Vagina (tissue), 2 donors: ENCODE measurements at regions not wholly inside any gene's neighbourhood (a gene's known extent, or its start where the extent isn't known, plus 50 kb on each side); places are given as distances from the start of the nearest gene placed in this dataset.
"Not testable (repeated sequence)": the region's sequence is repeated elsewhere in the genome, so short reads cannot be mapped to it uniquely, and the experiment has no call there.

Source experiments
- DNase-seq, 2 donors: peaks; one replicate each; pipeline ENCODE4 v3.0.0-alpha.2; 2017; ENCODE audit errors: extremely low spot score in 2 of 2
- H3K27ac ChIP-seq: fragments of 200-600 bp; sonication (generic); one replicate; pipeline ENCODE4 v1.5.1; 2019
- H3K27me3 ChIP-seq: fragments of 200-600 bp; sonication (generic); one replicate; pipeline ENCODE4 v1.5.1; 2019
- H3K36me3 ChIP-seq, 2 donors: fragments of 200-600 bp; sonication (generic); one replicate each; pipeline ENCODE4 v1.5.1; 2017 to 2019
- H3K4me1 ChIP-seq: fragments of 200-600 bp; sonication (generic); one replicate; pipeline ENCODE4 v1.5.1; 2019
- H3K4me3 ChIP-seq, 2 donors: fragments of 200-600 bp; sonication (generic); 1 replicate in 1 of 2; 2 replicates in 1 of 2; pipeline ENCODE4 v1.5.1; 2016 to 2019
- H3K9me3 ChIP-seq: fragments of 200-600 bp; sonication (generic); one replicate; pipeline ENCODE4 v1.5.1; 2019
- POLR2A ChIP-seq, 2 donors: fragments of 450-650 bp; IDR thresholded peaks; one replicate each; pipeline ENCODE4 v1.6.1; 2017; ENCODE audit warnings: antibody characterized with exemption in 2 of 2, mild to moderate bottlenecking in 2 of 2, moderate library complexity in 2 of 2
- POLR2AphosphoS5 ChIP-seq, 2 donors: sonication (generic); formaldehyde crosslinking; IDR thresholded peaks; one replicate each; pipeline ENCODE4 v1.9.0; 2017; ENCODE audit warnings: antibody characterized with exemption in 2 of 2, mild to moderate bottlenecking in 2 of 2, low read depth in 1 of 2; ENCODE audit not compliant: insufficient read depth in 1 of 2
- intact Hi-C: fragments of 100-400 bp; cut with DNase I; formaldehyde crosslinking; loops from one replicate; pipeline ENCODE4 v1.15.1; 2023
- TF ChIP-seq, protein P1 (sequence below), 3 experiments: fragments of 450-650 bp in 2 of 3; fragments of 200-600 bp in 1 of 3; sonication (generic) in 1 of 3; IDR thresholded peaks; one replicate each; pipeline ENCODE4 v1.5.1; 2017 to 2019; ENCODE audit warnings: antibody characterized with exemption in 3 of 3, mild to moderate bottlenecking in 2 of 3, moderate library complexity in 2 of 3

GRCh38 chr1:78203410-78203982 lies 157.7 kb downstream of the GIPC2 start:
- H3K4me3 ChIP-seq, H3K9me3 ChIP-seq, H3K27ac ChIP-seq, DNase-seq, H3K4me1 ChIP-seq, H3K36me3 ChIP-seq, H3K27me3 ChIP-seq, intact Hi-C loops: not testable (repeated sequence)

GRCh38 chr1:78210175-78210574 lies 164.4 kb downstream of the GIPC2 start:
- Histone ChIP-seq H3K4me1 (no peaks in the 10 kb centered on the region), H3K36me3 (no peaks in the 10 kb centered on the region), H3K9me3 (no peaks in the 10 kb centered on the region), H3K27me3 (no peaks in the 10 kb centered on the region), H3K27ac (no peak overlapping the region), H3K4me3 (no peak overlapping the region)
- intact Hi-C loops: no loop called here
- no peak for TF ChIP-seq POLR2AphosphoS5 (IDR thresholded peaks at IDR 0.05; ENCODE audit: insufficient read depth in 1 of 2, low read depth in 1 of 2)
- TF ChIP-seq, protein P1, sequence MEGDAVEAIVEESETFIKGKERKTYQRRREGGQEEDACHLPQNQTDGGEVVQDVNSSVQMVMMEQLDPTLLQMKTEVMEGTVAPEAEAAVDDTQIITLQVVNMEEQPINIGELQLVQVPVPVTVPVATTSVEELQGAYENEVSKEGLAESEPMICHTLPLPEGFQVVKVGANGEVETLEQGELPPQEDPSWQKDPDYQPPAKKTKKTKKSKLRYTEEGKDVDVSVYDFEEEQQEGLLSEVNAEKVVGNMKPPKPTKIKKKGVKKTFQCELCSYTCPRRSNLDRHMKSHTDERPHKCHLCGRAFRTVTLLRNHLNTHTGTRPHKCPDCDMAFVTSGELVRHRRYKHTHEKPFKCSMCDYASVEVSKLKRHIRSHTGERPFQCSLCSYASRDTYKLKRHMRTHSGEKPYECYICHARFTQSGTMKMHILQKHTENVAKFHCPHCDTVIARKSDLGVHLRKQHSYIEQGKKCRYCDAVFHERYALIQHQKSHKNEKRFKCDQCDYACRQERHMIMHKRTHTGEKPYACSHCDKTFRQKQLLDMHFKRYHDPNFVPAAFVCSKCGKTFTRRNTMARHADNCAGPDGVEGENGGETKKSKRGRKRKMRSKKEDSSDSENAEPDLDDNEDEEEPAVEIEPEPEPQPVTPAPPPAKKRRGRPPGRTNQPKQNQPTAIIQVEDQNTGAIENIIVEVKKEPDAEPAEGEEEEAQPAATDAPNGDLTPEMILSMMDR (IDR thresholded peaks at IDR 0.05): no peak
- no peak for TF ChIP-seq POLR2A (IDR thresholded peaks at IDR 0.05)
- DNase-seq: no peak

DNA sequence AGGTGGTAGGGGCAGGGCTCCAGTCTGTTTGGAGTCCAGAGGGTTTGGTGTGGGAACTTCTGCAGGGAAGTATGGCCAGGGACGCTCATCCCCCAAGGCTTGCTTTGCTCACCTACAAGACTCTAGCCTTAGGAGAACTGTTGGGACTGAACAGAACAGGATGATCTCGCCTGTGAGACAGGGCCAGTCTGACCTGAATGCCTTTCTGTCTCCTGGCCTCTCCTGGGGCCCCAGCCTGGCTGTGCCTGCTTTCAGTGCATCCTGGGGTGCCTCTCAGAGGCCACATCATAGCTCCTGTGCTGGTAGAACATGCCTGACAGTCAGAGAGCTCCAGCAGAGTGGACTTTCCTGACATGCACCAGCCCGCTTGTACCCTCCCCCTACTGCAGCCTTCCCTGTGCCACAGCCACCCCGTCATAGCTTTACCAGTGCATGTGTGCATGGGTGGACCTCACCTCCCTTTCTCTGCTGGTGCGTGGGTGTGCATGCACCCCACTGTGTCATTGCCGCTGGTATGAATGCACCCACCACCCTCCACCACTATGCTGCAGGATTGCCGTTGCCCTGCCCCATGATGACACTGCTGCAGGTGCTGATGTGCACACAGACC lies 165.8 kb downstream of the GIPC2 start:
- Histone ChIP-seq H3K27ac (no peak overlapping the region), H3K27me3 (no peaks in the 10 kb centered on the region), H3K9me3 (no peaks in the 10 kb centered on the region), H3K36me3 (no peaks in the 10 kb centered on the region), H3K4me3 (no peak overlapping the region), H3K4me1 (no peaks in the 10 kb centered on the region)
- DNase-seq: no peak
- TF ChIP-seq, protein P1 (IDR thresholded peaks at IDR 0.05): no peak
- TF ChIP-seq POLR2A (IDR thresholded peaks at IDR 0.05) (no peak), POLR2AphosphoS5 (IDR thresholded peaks at IDR 0.05; ENCODE audit: insufficient read depth in 1 of 2, low read depth in 1 of 2) (no peak)
- intact Hi-C loops: no loop called here

GRCh38 chr1:78214334-78214733 lies 168.6 kb downstream of the GIPC2 start:
- no peaks in the 10 kb centered on the region for H3K9me3 ChIP-seq
- no peak for DNase-seq
- no peaks in the 10 kb centered on the region for H3K4me1 ChIP-seq
- intact Hi-C loops: no loop called here
- no peak overlapping the region for H3K4me3 ChIP-seq
- TF ChIP-seq, protein P1 (IDR thresholded peaks at IDR 0.05): no peak
- TF ChIP-seq POLR2AphosphoS5 (IDR thresholded peaks at IDR 0.05; ENCODE audit: insufficient read depth in 1 of 2, low read depth in 1 of 2): no peak
- TF ChIP-seq POLR2A (IDR thresholded peaks at IDR 0.05): no peak
- no peaks in the 10 kb centered on the region for H3K27me3 ChIP-seq
- H3K36me3 ChIP-seq: no peaks in the 10 kb centered on the region
- no peak overlapping the region for H3K27ac ChIP-seq

GRCh38 chr1:78222225-78222959 lies 176.6 kb downstream of the GIPC2 start:
- no peaks in the 10 kb centered on the region for H3K9me3 ChIP-seq
- no peak for DNase-seq
- no peaks in the 10 kb centered on the region for H3K36me3 ChIP-seq
- H3K27me3 ChIP-seq: no peaks in the 10 kb centered on the region
- intact Hi-C loops: no loop called here
- no peak for TF ChIP-seq POLR2A (IDR thresholded peaks at IDR 0.05)
- TF ChIP-seq POLR2AphosphoS5 (IDR thresholded peaks at IDR 0.05; ENCODE audit: insufficient read depth in 1 of 2, low read depth in 1 of 2): no peak
- TF ChIP-seq, protein P1 (IDR thresholded peaks at IDR 0.05): no peak
- H3K4me1 ChIP-seq: no peaks in the 10 kb centered on the region
- H3K27ac ChIP-seq: no peak overlapping the region
- H3K4me3 ChIP-seq: no peak overlapping the region
